ENCODE measurements at regions not wholly inside any gene's neighbourhood (a gene's known extent, or its start where the extent isn't known, plus 50 kb on each side); places are given as distances from the start of the nearest gene placed in this dataset.

GRCh38 chr18:65221115-65221514 is 529.7 kb upstream of the CDH7 start:
- TF ChIP-seq FOXK2 (conservative IDR thresholded peaks at IDR 0.05 in 1 of 2, IDR thresholded peaks at IDR 0.05 in 1 of 2; ENCODE audit: low read depth in 2 of 2) (no peak), MAX (CRISPR knock-in tag; IDR thresholded peaks at IDR 0.05) (no peak), MAFK (IDR thresholded peaks at IDR 0.05; ENCODE audit: low read length) (no peak), RFX7 (CRISPR knock-in tag; IDR thresholded peaks at IDR 0.05) (no peak), NR2C1 (IDR thresholded peaks at IDR 0.05) (no peak), NR2C1 (tag; IDR thresholded peaks at IDR 0.05) (no peak), STAG1 (CRISPR knock-in tag; IDR thresholded peaks at IDR 0.05; ENCODE audit: borderline replicate concordance) (no peak)

Measured in K562 (cell line).